Stimulated activated CD4-positive, alpha-beta T cell treated with anti-CD3 and anti-CD28 coated beads, Interleukin-1b, Interleukin-23, amount 100 ng/mL, for 4 hours (primary cell): ENCODE measurements at regions not wholly inside any gene's neighbourhood (a gene's known extent, or its start where the extent isn't known, plus 50 kb on each side); places are given as distances from the start of the nearest gene placed in this dataset.
"Not testable (repeated sequence)": the region's sequence is repeated elsewhere in the genome, so short reads cannot be mapped to it uniquely, and the experiment has no call there.

ENCODE experiments used
- DNase-seq, 2 donors: peaks; one replicate each; pipeline ENCODE4 v3.0.0-alpha.2; 2020; ENCODE audit warnings: low read depth in 2 of 2

DNA sequence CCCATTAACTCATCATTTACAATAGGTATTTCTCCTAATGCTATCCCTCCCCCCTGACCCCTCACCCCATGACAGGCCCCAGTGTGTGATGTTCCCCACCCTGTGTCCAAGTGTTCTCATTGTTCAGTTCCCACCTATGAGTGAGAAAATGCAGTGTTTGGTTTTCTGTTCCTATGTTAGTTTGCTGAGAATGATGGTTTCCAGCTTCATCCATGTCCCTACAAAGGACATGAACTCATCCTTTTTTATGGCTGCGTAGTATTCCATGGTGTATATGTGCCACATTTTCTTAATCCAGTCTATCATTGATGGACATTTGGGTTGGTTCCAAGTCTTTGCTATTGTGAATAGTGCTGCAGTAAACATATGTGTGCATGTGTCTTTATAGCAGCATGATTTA lies 378.3 kb downstream of the HLX start:
- not testable (repeated sequence) for DNase-seq

DNA sequence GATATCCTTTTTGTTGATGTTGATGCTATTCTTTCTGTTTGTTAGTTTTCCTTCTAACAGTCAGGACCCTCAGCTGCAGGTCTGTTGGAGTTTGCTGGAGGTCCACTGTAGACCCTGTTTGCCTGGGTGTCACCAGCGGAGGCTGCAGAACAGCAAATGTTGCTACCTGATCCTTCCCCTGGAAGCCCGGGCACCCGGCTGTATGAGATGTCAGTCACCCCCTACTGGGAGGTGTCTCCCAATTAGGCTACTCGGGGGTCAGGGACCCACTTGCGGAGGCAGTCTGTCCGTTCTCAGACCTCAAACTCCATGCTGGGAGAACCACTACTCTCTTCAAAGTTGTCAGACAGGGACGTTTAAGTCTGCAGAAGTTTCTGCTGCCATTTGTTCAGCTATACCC lies 383.4 kb downstream of the HLX start:
- not testable (repeated sequence) for DNase-seq

DNA sequence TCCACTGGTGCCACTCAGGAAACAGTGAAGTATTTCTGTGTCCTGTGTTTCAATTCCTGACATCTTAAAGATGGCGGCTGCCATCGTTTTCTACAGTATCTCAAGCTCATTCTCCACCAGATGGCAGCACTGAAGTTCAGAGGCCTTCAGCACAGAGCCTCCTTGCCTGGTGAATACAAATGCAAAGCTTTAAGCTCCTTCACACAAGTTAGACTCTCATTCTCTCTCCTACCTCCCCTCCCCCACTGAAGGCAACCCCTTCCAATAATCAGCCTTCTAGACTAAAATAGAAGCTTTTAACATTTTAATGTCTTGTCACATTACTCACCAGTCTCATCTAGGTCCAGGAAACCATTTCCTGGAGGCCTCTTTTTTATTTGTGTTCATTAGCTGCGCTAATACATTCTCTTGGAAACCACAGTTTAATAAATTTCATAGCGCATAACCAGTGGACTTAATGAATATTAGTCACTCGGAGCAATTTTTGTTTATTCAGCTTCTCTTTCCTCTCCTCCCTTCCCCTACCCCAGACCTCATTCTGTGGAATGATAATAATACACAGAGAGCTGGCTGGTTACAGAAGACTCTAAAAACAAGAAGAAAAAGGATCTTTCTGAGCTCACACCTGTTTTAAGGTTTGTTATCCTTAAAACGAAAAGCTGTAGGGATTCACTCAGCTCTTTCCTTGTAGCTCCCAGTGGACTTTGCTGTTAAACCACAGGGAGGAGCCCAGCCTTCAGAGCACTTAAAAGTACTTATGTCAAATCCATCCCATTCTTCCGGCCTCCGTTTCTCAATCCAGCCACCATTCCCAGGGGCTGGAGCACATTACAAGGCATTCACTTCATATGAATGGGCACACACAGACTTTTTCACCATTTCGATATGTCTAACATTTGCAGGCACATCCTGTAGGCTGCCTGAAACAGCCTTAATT lies 384.9 kb downstream of the HLX start:
- peak in 1 of 2 donors; percentile 22 for DNase-seq

DNA sequence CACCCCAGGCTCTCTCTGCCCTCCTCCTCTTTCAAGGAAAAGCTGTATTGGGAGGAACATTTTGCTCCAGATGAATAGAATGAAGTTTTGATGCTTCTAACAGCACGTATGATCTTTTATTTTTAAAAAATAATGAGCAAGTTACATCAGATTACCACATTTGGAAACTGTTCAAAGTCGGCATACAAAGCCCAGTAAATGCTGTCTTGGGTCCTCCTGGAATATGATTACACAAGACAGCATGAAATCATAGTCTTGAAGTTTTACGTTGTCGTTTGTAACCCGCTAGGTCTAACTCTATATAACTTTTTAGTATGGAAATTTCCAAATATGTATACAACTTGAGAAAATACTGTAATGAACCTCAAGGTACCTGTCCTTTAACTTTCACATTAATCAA lies 385.6 kb downstream of the HLX start:
- no peak for DNase-seq

DNA sequence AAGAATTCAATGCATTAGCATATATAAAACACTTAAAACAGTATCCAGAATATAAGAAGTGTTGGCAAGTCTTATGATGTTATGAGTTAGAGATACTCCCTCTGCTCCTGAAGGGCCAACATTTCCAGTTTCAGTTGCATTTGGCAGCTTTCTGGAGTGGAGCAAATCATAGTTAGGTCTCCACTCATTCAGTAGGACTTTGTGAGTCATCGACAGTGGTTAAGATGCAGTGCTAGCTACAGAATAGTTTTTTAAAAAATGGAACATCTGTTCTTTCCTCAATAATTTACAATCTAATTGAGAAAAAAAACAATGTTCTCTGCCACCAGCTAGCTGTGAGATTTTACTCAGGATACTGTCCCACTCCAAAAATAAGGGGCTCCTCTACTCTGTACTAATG lies 389.1 kb downstream of the HLX start:
- DNase-seq: no peak

DNA sequence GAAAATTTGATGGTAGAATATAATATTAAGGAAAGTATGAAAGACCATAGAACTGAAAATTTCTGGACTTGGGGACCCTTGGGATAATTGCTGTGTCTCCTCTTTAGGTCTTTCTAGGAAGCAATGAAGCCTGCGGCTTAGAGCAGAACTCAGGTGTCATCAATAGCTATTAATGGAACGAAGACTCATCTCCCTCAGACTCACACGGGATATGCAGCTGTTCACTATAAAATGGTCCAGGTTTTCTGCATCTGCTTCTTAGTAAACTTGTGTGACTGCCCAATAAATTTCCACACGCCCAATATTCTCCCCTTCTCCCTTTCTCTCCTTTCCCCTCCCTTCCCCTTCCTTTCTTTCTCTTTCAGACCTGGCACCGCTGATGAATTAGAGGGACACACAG lies 392.5 kb downstream of the HLX start:
- DNase-seq: no peak

DNA sequence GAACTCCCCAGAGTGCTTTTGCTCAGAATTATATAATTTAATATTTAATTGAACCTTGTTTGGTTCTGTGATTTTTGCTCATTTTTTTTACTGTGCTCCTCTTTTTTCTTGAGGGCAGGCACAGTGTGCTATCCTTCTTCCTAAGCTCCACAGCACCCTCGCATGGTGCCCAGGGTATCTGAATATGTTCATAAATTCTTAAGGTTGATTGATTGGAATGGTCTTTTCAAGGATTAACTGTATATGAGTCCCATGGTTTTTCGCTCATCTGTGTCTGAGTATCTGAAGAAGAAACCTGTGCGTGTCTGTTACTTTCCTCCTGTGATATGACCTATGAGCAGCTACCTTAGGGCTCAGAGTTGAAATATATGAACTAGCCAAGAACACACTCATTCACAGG lies 393.7 kb downstream of the HLX start:
- DNase-seq: no peak

DNA sequence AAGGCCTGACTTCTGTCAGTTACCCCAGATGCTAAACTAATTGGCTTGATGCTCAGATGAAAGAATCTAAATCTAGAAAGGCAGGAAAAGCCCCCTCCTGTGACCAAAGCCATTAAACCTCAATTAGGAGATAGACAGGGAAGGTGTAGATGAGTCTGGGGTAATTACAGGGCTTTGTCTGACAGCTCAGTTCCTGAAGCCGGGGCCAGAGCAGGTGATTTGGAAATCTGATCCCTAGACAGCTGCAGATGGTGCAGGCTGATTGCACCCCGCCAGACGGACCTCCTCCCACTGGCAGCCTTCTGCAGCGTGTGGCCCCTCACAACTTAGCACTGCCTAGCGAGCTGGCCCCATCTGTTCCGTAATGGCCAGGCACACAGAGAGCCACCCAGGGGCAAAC lies 395.1 kb downstream of the HLX start:
- no peak for DNase-seq

DNA sequence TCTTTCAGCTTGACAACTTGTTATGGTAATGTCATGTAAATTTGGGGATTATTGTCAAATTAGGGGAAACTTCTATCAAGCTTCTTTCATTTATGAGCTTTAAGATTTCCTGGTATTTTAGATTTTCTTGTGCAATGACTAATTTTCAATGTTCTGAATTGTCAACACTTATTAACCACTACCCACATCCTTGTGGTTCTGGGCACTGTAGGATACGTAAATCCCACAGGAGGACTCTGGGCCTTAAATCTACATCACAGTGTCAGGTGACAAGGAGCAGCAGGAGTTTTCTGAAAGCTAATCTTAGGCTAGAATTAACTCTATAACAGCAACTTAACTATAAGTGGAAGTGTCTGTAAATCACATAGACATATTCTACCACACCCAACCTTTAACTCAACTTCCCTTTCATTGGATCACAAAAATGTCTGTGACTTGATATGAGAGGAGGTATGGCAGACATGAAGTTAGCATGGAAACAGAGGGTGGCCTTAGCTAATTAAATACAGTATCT lies 397.7 kb downstream of the HLX start:
- DNase-seq: no peak

DNA sequence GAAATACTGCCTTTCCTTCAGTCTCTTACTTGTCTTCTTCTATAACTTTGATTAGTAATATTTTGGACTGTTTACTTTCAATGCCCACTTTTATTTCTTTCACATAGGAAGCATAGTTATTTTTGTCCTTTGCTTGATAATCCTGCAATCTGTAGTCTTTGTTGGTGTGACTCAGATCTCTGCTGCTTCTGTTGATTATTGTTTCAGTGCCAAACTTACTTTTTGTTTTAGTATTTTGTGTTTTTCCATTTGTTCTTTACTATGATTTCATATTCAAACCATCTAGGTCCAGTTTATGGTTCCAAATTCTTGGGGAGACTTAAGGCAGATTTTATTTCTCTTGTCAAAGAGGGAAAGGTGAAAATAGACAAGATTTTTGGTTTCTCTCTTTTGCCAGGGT lies 399.9 kb downstream of the HLX start:
- DNase-seq: no peak

DNA sequence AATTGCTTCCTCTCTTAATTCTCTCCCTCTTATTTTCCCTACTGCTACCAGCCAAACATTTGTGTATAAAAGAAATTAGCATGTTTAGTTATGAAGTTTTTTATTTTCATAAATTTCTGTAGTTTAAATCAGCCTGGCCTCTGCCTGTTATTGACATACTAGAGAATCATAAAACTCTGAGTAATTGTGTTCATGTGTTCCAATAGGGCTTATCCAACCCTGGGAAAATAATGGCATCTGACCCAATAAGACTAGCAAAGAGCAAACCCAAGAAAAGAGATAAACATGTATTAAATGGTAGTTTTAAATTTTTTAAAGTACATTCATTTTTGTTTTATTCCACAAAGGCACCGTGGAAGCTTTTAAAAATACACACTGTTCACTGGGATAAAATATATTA lies 404.3 kb downstream of the HLX start:
- DNase-seq: no peak

DNA sequence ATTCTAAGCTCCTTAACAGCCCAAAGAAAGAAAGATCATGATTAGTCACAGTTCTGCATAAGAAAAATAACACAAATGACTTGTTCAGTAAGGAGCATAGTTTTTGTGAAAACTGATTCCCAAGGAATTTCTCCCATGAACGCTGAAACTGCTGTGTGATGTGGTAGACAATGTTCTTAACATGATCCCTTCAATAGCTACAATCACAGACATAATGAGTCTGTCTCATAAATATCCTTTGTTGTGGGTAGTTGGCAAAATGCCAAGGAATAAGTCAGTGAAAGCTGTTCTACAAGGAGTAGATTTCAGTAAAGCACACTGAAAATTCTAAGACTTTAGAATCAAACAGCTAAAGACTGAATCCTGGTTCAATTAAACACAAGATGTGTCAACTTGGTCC lies 404.8 kb downstream of the HLX start:
- no peak for DNase-seq

DNA sequence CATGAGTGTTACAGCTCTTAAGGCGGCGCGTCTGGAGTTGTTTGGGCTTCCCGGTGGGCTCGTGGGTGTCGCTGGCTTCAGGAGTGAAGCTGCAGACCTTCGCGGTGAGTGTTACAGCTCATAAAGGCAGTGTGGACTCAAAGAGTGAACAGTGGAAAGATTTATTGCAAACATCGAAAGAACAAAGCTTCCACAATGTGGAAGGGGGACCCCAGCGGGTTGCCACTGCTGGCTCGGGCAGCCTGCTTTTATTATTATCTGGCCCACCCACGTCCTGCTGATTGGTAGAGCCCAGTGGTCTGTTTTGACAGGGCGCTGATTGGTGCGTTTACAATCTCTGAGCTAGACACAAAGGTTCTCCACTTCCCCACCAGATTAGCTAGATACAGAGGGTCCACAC lies 405.7 kb downstream of the HLX start:
- not testable (repeated sequence) for DNase-seq

DNA sequence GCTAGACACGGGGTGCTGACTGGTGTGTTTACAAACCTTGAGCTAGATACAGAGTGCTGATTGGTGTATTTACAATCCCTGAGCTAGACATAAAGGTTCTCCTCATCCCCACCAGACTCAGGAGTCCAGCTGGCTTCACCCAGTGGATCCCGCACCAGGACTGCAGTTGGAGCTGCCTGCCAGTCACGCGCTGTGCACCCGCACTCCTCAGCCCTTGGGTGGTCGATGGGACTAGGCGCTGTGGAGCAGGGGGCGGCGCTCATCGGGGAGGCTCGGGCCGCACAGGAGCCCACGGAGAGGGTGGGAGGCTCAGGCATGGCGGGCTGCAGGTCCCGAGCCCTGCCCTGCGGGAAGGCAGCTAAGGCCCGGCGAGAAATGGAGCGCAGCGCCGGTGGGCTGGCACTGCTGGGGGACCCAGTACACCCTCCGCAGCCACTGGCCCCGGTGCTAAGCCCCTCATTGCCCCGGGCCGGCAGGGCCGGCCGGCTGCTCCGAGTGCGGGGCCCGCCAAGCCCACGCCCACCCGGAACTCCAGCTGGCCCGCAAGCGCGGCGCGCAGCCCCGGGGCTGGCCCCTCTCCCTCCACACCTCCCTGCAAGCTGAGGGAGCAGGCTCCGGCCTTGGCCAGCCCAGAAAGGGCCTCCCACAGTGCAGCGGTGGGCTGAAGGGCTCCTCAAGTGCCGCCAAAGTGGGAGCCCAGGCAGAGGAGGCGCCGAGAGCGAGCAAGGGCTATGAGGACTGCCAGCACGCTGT lies 406.4 kb downstream of the HLX start:
- not testable (repeated sequence) for DNase-seq

DNA sequence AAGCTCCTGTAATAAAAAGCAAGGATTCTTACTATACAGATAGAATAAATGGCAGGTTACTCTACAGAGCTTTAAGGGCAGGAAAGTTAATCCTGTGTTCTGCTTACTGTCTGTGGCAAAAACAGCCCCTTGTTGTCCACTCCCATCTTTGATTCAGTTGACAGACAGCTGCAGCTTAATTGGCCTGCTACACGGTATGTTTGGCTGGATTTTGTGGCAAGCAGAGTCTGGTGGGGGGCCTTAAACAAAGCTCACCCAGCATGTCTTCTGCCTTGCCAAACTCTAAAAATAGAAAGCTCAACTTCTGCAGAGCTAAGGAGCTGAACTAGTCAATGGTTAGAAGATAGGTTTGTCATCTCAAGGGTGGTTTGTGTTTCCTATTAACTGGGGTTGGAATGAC lies 407.2 kb downstream of the HLX start:
- DNase-seq: no peak

DNA sequence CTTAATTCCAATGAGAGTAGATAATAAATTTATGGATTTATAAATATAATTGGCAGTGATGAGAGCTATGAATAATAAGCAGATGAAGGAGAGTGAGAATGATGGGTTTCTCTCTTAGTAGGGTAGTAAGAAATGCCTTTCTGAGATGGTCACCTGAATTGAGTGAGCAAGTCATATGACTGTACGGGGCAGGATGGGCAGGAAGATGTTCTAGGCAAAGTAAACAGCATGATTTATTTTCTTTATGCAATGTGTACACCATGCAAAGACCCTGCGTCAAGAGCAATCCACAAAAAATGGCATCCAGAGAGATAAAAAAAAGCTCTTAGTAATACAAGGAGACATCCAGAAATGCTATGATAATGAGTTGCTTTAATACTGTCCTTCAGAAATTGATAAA lies 409.9 kb downstream of the HLX start:
- no peak for DNase-seq

DNA sequence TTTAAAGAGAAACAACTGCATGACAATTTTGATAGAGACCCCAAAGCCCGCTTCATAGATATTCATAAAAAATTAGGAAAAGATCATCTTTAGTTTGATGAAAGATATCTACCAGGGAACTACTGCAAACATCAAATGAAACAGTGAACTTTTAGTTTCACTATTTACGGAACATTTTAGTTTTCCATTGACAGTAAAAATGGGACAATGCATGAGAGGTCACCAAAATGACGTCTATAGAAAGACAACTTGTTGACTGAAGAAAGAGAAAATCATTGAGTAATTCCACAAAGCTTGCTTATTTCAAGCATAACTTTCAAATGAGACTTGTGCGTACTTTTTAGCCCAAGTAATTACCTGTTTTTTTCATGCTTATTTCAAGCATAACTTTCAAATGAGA lies 411.4 kb downstream of the HLX start:
- no peak for DNase-seq

DNA sequence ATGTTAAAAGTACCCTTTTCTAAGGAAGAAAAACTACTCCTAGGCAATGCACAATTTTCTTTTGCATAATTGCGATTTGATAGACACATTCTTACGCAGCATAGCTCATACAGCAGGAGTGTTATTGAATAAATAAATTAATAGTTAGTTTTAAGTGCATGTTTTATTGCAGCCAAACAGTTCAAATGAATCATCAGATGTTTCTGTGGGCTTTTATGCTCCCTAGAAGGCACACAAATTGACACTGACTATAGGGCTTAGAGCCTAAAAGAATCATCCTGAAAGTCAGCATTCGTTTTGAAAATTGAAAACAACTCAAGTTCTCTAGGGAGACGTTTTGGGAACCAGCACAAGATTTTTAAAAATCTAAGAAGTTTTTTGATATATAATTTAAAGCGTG lies 411.9 kb downstream of the HLX start:
- no peak for DNase-seq

DNA sequence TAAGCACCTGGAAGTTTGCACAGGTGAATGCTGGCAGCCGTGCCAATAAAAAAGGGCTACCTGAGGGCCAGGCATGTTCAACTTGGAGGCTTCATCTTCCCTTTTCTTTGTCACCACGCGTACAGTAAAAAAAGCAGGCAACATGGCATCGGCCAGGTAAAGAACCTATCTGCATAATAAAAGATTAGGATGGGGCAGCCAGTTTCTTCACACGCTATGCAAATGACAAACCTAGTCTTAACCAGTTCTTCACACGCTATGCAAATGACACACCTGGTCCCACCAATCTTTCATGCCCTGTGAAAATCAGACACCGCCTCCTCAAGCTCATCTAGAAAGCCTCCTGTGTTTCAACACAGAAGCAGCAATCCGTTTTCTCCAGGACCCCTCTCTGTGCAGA lies 413.4 kb downstream of the HLX start:
- DNase-seq: no peak

DNA sequence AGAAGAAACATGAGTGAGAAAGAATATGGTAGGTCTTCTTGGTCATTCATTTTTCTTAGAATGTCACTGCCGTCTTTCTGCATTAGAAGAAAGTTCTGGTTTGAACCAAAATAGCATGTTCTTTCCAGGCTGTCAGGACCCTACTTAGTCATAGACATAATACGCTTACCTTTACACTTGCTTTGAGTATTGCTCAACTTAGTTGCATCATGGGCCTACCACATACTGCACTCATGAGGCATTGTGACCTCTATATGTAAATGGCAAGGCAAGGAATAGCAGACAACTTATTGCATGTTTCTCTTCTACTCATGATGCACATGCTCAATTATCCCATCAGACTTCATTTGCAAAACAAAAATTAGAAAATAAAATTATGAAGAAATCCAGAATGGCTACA lies 415.0 kb downstream of the HLX start:
- DNase-seq: no peak

DNA sequence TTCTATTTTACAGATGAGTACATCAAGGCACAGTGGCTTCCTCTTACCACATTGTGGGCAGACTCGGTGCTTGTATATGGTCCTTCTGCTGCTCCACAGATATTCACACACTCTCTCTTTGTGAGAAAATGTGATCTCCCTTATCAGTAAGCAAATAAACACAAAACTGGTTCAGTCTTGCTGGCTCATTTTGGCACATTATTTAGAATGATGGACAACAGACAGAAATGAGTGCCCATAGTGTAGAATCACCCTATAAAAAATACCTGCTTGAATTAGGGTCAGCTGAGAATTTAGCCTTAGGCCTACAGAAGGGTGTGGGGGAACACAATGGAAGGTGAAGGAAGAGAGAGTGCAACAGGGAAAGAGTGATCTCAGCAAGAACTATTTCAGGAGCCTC lies 423.1 kb downstream of the HLX start:
- no peak for DNase-seq

DNA sequence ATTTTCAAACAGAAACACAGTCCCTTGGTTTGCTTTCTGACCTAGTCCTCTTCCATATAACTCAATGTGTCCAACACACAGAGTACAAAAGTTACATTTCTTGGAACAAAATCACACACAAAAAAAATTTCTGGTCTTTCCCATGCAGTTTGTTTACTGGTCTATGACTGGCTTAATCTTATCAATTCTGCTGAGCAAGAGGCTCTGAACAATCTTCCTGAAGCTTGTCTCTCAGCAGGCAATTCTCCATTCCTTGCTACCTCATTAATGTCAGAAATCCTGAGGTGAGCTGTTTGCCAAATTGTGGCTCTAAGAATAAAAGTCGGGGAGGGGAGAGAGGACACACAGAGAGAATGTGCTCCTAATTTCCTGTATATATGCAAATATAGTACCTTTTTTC lies 423.6 kb downstream of the HLX start:
- DNase-seq: no peak

DNA sequence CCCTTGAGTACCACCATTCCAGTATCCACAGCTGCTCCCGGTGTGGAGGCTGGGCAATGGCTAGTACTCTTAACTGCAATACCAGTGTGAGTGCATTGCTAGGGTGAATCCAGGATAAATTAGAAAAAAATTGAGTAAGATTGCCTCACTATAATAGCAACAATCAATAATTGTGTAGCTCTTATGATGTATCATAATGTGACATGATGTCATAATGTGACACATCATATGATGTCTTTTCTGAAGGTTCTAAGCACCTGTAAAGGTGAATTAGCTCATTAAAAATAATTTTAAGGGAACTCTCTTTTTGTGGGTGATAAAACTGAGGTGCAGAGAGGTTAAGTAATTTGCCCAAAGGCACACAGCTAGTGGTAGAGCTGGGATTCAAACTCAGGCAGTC lies 424.4 kb downstream of the HLX start:
- DNase-seq: no peak
